BLaER1 (cell line): ENCODE measurements at regions not wholly inside any gene's neighbourhood (a gene's known extent, or its start where the extent isn't known, plus 50 kb on each side); places are given as distances from the start of the nearest gene placed in this dataset.

Experiments
- H3K27ac ChIP-seq: shearing (Covaris generic); formaldehyde crosslinking; 2 replicates; pipeline ENCODE4 v1.8.1; 2022
- H3K27me3 ChIP-seq: shearing (Covaris generic); formaldehyde crosslinking; 2 replicates; pipeline ENCODE4 v1.8.1; 2022
- H3K36me3 ChIP-seq: shearing (Covaris generic); formaldehyde crosslinking; 2 replicates; pipeline ENCODE4 v1.8.1; 2022
- H3K4me1 ChIP-seq: shearing (Covaris generic); formaldehyde crosslinking; 2 replicates; pipeline ENCODE4 v1.8.1; 2022
- H3K4me2 ChIP-seq: shearing (Covaris generic); formaldehyde crosslinking; 2 replicates; pipeline ENCODE4 v1.8.1; 2022
- H3K4me3 ChIP-seq: shearing (Covaris generic); formaldehyde crosslinking; 2 replicates; pipeline ENCODE4 v1.8.1; 2022
- H3K9ac ChIP-seq: shearing (Covaris generic); formaldehyde crosslinking; 2 replicates; pipeline ENCODE4 v1.8.1; 2022
- H3K9me3 ChIP-seq: shearing (Covaris generic); formaldehyde crosslinking; 2 replicates; pipeline ENCODE4 v1.8.1; 2022
- H4K20me1 ChIP-seq: shearing (Covaris generic); formaldehyde crosslinking; 2 replicates; pipeline ENCODE4 v1.8.1; 2022
- Cebpa-rat ChIP-seq: shearing (Covaris generic); IDR thresholded peaks from 2 replicates; pipeline ENCODE4 v1.8.1; 2022

GRCh38 chr15:23910030-23910429 lies 222.9 kb upstream of the NDN start:
- Histone ChIP-seq H3K9ac (no peak overlapping the region), H3K9me3 (no peaks in the 10 kb centered on the region), H4K20me1 (no peaks in the 10 kb centered on the region), H3K27ac (no peak overlapping the region), H3K4me3 (no peak overlapping the region), H3K4me1 (peaks cover 9% of the 10 kb centered on the region; the same call in 1 of the 2 replicates), H3K27me3 (no peaks in the 10 kb centered on the region), H3K4me2 (no peak overlapping the region), H3K36me3 (no peaks in the 10 kb centered on the region)
- no peak for TF ChIP-seq Cebpa-rat

- H3K36me3 ChIP-seq: no peaks in the 10 kb centered on the region
- H3K4me3 ChIP-seq: no peak overlapping the region
- H3K27me3 ChIP-seq: no peaks in the 10 kb centered on the region
- no peak overlapping the region for H3K9ac ChIP-seq
- H3K9me3 ChIP-seq: no peaks in the 10 kb centered on the region
- H3K27ac ChIP-seq: no peak overlapping the region
- no peak for TF ChIP-seq Cebpa-rat
- no peaks in the 10 kb centered on the region for H4K20me1 ChIP-seq
- H3K4me1 ChIP-seq: peaks cover 9% of the 10 kb centered on the region; the same call in 1 of the 2 replicates
- peak overlapping the region; percentile 47 for H3K4me2 ChIP-seq
Measured at GRCh38 chr15:23912191-23912590, 225.1 kb upstream of the NDN start.

- H3K9ac ChIP-seq: no peak overlapping the region
- no peaks in the 10 kb centered on the region for H3K27me3 ChIP-seq
- H4K20me1 ChIP-seq: no peaks in the 10 kb centered on the region
- no peak overlapping the region for H3K27ac ChIP-seq
- no peak overlapping the region for H3K4me2 ChIP-seq
- H3K9me3 ChIP-seq: no peaks in the 10 kb centered on the region
- no peak for TF ChIP-seq Cebpa-rat
- H3K4me1 ChIP-seq: peaks cover 9% of the 10 kb centered on the region; the same call in 1 of the 2 replicates
- H3K36me3 ChIP-seq: no peaks in the 10 kb centered on the region
- no peak overlapping the region for H3K4me3 ChIP-seq
Measured at GRCh38 chr15:23913081-23913480, 226.0 kb upstream of the NDN start.

GRCh38 chr15:23913635-23914034 lies 226.5 kb upstream of the NDN start:
- H3K9ac ChIP-seq: no peak overlapping the region
- H3K27me3 ChIP-seq: no peaks in the 10 kb centered on the region

GRCh38 chr15:23924686-23925085 lies 237.6 kb upstream of the NDN start:
- no peak overlapping the region for H3K9ac ChIP-seq
- H3K4me3 ChIP-seq: no peak overlapping the region
- no peak overlapping the region for H3K4me2 ChIP-seq
- TF ChIP-seq Cebpa-rat: no peak
- H4K20me1 ChIP-seq: no peaks in the 10 kb centered on the region
- H3K27me3 ChIP-seq: no peaks in the 10 kb centered on the region
- H3K36me3 ChIP-seq: no peaks in the 10 kb centered on the region
- H3K9me3 ChIP-seq: no peaks in the 10 kb centered on the region
- no peak overlapping the region for H3K27ac ChIP-seq
- H3K4me1 ChIP-seq: no peaks in the 10 kb centered on the region

More at GRCh38 chr15:23913635-23914034, 226.5 kb upstream of the NDN start:
- no peaks in the 10 kb centered on the region for H4K20me1 ChIP-seq
- no peaks in the 10 kb centered on the region for H3K36me3 ChIP-seq
- no peak overlapping the region for H3K4me3 ChIP-seq
- H3K9me3 ChIP-seq: no peaks in the 10 kb centered on the region
- TF ChIP-seq Cebpa-rat: no peak
- H3K27ac ChIP-seq: no peak overlapping the region
- no peak overlapping the region for H3K4me2 ChIP-seq
- H3K4me1 ChIP-seq: peaks cover 9% of the 10 kb centered on the region; the same call in 1 of the 2 replicates

GRCh38 chr15:23954931-23955330 lies 267.8 kb upstream of the NDN start:
- no peaks in the 10 kb centered on the region for H3K4me1 ChIP-seq

GRCh38 chr15:23983500-23984259 lies 296.6 kb upstream of the NDN start:
- Histone ChIP-seq H3K27ac (no peak overlapping the region), H3K27me3 (no peaks in the 10 kb centered on the region), H3K36me3 (no peaks in the 10 kb centered on the region), H3K4me2 (no peak overlapping the region), H3K9ac (no peak overlapping the region), H4K20me1 (no peaks in the 10 kb centered on the region), H3K4me3 (no peak overlapping the region), H3K4me1 (no peaks in the 10 kb centered on the region), H3K9me3 (peaks cover 28% of the 10 kb centered on the region)
- no peak for TF ChIP-seq Cebpa-rat

More at GRCh38 chr15:23954931-23955330, 267.8 kb upstream of the NDN start:
- no peak overlapping the region for H3K4me2 ChIP-seq
- no peak overlapping the region for H3K27ac ChIP-seq
- H3K36me3 ChIP-seq: no peaks in the 10 kb centered on the region
- no peak overlapping the region for H3K9ac ChIP-seq
- no peaks in the 10 kb centered on the region for H3K27me3 ChIP-seq
- H4K20me1 ChIP-seq: no peaks in the 10 kb centered on the region
- no peak overlapping the region for H3K4me3 ChIP-seq
- no peaks in the 10 kb centered on the region for H3K9me3 ChIP-seq
- TF ChIP-seq Cebpa-rat: no peak

GRCh38 chr15:23994273-23994672 lies 307.2 kb upstream of the NDN start:
- H3K4me1 ChIP-seq: no peaks in the 10 kb centered on the region
- no peaks in the 10 kb centered on the region for H3K36me3 ChIP-seq
- TF ChIP-seq Cebpa-rat: no peak
- H3K9me3 ChIP-seq: peaks cover 23% of the 10 kb centered on the region
- no peak overlapping the region for H3K9ac ChIP-seq
- H3K27ac ChIP-seq: no peak overlapping the region
- H3K4me3 ChIP-seq: no peak overlapping the region
- H4K20me1 ChIP-seq: no peaks in the 10 kb centered on the region
- H3K27me3 ChIP-seq: no peaks in the 10 kb centered on the region
- no peak overlapping the region for H3K4me2 ChIP-seq

GRCh38 chr15:23998056-23998455 lies 311.0 kb upstream of the NDN start:
- Histone ChIP-seq H3K9ac (no peak overlapping the region), H3K4me3 (no peak overlapping the region), H3K27ac (no peak overlapping the region), H3K4me1 (no peaks in the 10 kb centered on the region), H3K4me2 (no peak overlapping the region), H4K20me1 (no peaks in the 10 kb centered on the region), H3K27me3 (no peaks in the 10 kb centered on the region), H3K36me3 (no peaks in the 10 kb centered on the region), H3K9me3 (peaks cover 23% of the 10 kb centered on the region)
- TF ChIP-seq Cebpa-rat: no peak

GRCh38 chr15:24008476-24008875 lies 321.4 kb upstream of the NDN start:
- H3K4me1 ChIP-seq: no peaks in the 10 kb centered on the region
- H4K20me1 ChIP-seq: no peaks in the 10 kb centered on the region
- no peaks in the 10 kb centered on the region for H3K27me3 ChIP-seq
- H3K36me3 ChIP-seq: no peaks in the 10 kb centered on the region
- no peak overlapping the region for H3K27ac ChIP-seq
- H3K9ac ChIP-seq: no peak overlapping the region
- H3K4me3 ChIP-seq: no peak overlapping the region
- H3K9me3 ChIP-seq: peaks cover 6% of the 10 kb centered on the region
- no peak for TF ChIP-seq Cebpa-rat
- no peak overlapping the region for H3K4me2 ChIP-seq

- no peak overlapping the region for H3K9ac ChIP-seq
- H3K9me3 ChIP-seq: no peaks in the 10 kb centered on the region
- H3K36me3 ChIP-seq: no peaks in the 10 kb centered on the region
- TF ChIP-seq Cebpa-rat: no peak
- H3K4me1 ChIP-seq: no peaks in the 10 kb centered on the region
- no peak overlapping the region for H3K27ac ChIP-seq
- no peaks in the 10 kb centered on the region for H3K27me3 ChIP-seq
- no peaks in the 10 kb centered on the region for H4K20me1 ChIP-seq
- no peak overlapping the region for H3K4me2 ChIP-seq
- no peak overlapping the region for H3K4me3 ChIP-seq
Measured at GRCh38 chr15:24017470-24017869, 330.4 kb upstream of the NDN start.
